Thyroid gland (tissue), 4 donors: ENCODE measurements at regions not wholly inside any gene's neighbourhood (a gene's known extent, or its start where the extent isn't known, plus 50 kb on each side); places are given as distances from the start of the nearest gene placed in this dataset.

ENCODE experiments used
- DNase-seq, 2 donors: peaks; one replicate each; pipeline ENCODE4 v3.0.0-alpha.2; 2019
- H3K27ac ChIP-seq, 3 donors: fragments of 200-600 bp; sonication (generic); 1 replicate in 2 of 3; 2 replicates in 1 of 3; pipeline ENCODE4 v1.5.1; 2016 to 2019; ENCODE audit warnings: mild to moderate bottlenecking in 1 of 3, moderate library complexity in 1 of 3
- H3K27me3 ChIP-seq: fragments of 200-600 bp; sonication (generic); one replicate; pipeline ENCODE4 v1.5.1; 2019
- H3K36me3 ChIP-seq, 2 donors: fragments of 200-600 bp; sonication (generic); one replicate each; pipeline ENCODE4 v1.5.1; 2016 to 2019
- H3K4me1 ChIP-seq, 2 donors: fragments of 200-600 bp; sonication (generic); one replicate each; pipeline ENCODE4 v1.5.1; 2017 to 2019
- H3K4me3 ChIP-seq, 3 donors: fragments of 200-600 bp; sonication (generic); replicated peaks in 1 of 3; 1 replicate in 2 of 3; 2 replicates in 1 of 3; pipeline ENCODE4 v1.5.1; 2016; ENCODE audit warnings: mild to moderate bottlenecking in 1 of 3
- H3K9me3 ChIP-seq: fragments of 200-600 bp; sonication (generic); one replicate; pipeline ENCODE4 v1.5.1; 2017
- POLR2A ChIP-seq, 2 donors: fragments of 450-650 bp; IDR thresholded peaks; one replicate each; pipeline ENCODE4 v1.6.1; 2017; ENCODE audit warnings: antibody characterized with exemption in 2 of 2, mild to moderate bottlenecking in 2 of 2, moderate library complexity in 1 of 2
- WGBS, 2 donors: methylation state at CpG; one replicate each; pipeline ENCODE4 v1.1.5; 2017; 5-methylcytosine and 5-hydroxymethylcytosine counted together
- intact Hi-C: fragments of 100-400 bp; cut with DNase I; formaldehyde crosslinking; loops from one replicate; pipeline ENCODE4 v1.15.1; 2023
- TF ChIP-seq, protein P1 (sequence below), 6 experiments: fragments of 200-600 bp in 3 of 6; fragments of 450-650 bp in 3 of 6; sonication (generic) in 3 of 6; IDR thresholded peaks; one replicate each; pipeline ENCODE4 v1.5.1; 2016 to 2019; ENCODE audit warnings: antibody characterized with exemption in 6 of 6, mild to moderate bottlenecking in 2 of 6, inconsistent platforms in 1 of 6, moderate library complexity in 1 of 6

DNA sequence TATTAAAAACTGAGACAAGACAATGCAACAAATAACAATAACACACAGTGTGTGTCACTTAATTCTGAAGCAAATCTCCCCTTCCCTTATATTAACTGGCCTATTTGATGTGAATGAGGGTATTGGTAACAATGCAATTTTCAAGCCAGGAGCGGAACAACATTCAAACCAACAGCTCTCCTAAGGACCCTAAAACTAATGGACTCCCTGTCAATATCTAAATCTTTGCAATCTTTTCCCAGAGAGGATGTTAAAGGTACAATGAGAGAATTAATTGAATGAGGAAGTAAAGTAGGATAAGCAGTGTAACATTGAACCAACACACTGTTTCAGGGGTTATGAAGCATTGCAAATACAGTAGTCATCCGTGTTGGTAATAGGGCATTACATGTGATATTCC is 311.7 kb downstream of the HTR1A start:
- WGBS, 2 donors, result 90 to 91% methylated on average over 2 of the region's 2 CpGs

DNA sequence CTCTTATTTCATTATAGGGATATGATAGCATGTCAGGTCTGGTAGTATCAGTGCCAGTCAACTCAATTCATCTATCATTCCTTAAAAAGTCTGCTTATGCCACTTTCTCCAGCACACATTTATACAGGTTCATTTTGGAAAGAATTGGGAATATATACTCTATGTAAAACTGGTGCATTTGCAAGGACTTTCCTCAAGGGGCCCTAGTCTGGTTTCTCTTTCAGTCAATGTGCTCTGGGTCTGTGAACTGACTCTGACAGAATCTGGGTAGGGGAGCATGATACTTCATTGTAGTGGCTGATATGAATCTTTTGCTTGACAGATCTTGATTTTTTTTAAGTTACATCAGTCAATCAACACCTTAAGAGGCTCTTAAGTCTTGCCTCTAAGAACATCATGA is 313.9 kb downstream of the HTR1A start:
- no peak overlapping the region for H3K4me3 ChIP-seq
- intact Hi-C loops, result no loop called here
- TF ChIP-seq POLR2A (IDR thresholded peaks at IDR 0.05), result no peak
- TF ChIP-seq, protein P1, sequence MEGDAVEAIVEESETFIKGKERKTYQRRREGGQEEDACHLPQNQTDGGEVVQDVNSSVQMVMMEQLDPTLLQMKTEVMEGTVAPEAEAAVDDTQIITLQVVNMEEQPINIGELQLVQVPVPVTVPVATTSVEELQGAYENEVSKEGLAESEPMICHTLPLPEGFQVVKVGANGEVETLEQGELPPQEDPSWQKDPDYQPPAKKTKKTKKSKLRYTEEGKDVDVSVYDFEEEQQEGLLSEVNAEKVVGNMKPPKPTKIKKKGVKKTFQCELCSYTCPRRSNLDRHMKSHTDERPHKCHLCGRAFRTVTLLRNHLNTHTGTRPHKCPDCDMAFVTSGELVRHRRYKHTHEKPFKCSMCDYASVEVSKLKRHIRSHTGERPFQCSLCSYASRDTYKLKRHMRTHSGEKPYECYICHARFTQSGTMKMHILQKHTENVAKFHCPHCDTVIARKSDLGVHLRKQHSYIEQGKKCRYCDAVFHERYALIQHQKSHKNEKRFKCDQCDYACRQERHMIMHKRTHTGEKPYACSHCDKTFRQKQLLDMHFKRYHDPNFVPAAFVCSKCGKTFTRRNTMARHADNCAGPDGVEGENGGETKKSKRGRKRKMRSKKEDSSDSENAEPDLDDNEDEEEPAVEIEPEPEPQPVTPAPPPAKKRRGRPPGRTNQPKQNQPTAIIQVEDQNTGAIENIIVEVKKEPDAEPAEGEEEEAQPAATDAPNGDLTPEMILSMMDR (IDR thresholded peaks at IDR 0.05), result no peak
- no peaks in the 10 kb centered on the region for H3K27me3 ChIP-seq
- H3K9me3 ChIP-seq, result no peaks in the 10 kb centered on the region
- no peak for DNase-seq
- H3K36me3 ChIP-seq, result no peaks in the 10 kb centered on the region
- no peak overlapping the region for H3K27ac ChIP-seq
- H3K4me1 ChIP-seq, result no peaks in the 10 kb centered on the region

More for the DNA sequence above, 311.7 kb downstream of the HTR1A start:
- H3K27ac ChIP-seq, result no peak overlapping the region
- H3K4me1 ChIP-seq, result no peaks in the 10 kb centered on the region
- H3K36me3 ChIP-seq, result no peaks in the 10 kb centered on the region
- H3K4me3 ChIP-seq, result no peak overlapping the region
- TF ChIP-seq, protein P1 (IDR thresholded peaks at IDR 0.05), result no peak
- TF ChIP-seq POLR2A (IDR thresholded peaks at IDR 0.05), result no peak
- intact Hi-C loops, result no loop called here
- H3K9me3 ChIP-seq, result no peaks in the 10 kb centered on the region
- H3K27me3 ChIP-seq, result no peaks in the 10 kb centered on the region
- DNase-seq, result no peak

DNA sequence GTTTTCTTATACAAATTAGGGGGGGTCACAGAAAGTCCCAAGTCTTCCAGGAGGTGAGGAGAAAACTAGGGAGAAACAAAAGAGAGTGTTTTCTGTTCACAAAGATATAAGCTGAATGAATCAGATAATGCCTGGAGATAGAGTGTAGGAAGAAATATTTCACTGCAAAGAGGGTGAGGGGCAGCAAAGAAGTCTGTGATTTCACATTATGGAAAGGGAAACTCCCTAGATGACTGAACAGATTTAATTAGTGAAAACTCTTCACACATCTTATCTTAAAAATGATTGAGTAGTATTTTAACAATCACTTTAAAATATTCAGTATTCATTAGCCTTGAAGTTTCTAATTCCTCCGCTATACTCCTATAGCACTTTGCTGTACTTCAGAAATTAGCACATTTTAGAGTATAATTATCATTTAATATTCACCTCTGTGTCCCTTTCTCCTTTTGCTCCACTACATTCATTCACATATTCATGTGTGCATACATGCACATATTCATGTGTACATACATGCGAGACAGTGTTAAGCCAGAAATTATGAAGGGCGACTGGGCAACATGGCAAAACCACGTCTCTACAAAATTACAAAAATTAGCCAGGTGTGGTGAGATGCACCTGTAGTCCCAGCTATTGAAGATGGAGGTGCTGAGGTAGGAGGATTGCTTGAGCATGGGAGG is 332.2 kb downstream of the HTR1A start:
- Histone ChIP-seq H3K9me3 (no peaks in the 10 kb centered on the region), H3K27me3 (no peaks in the 10 kb centered on the region), H3K4me3 (no peak overlapping the region), H3K36me3 (no peaks in the 10 kb centered on the region), H3K27ac (no peak overlapping the region), H3K4me1 (no peaks in the 10 kb centered on the region)
- DNase-seq, result no peak
- WGBS, 2 donors, result 90 to 91% methylated on average over 4 of the region's 4 CpGs
- no peak for TF ChIP-seq POLR2A (IDR thresholded peaks at IDR 0.05)
- TF ChIP-seq, protein P1 (IDR thresholded peaks at IDR 0.05), result no peak
- intact Hi-C loops, result no loop called here

DNA sequence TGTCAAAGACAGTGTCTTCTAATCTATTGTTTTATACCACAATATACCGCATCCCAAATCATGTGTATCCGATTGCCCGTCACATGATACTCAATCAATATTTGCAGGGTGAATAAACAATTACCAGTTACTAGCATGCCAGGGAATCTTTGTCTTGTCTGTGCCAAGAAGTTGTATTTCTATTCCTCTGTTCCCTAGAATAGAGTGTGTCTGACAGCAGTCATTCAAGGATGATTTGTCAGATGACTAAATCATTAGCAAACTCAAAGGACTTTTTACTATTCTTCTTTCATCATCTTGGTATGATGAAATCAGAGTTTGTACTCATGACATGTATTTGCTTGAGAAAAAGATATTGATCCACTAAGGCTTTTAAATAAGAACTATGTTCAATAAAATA is 348.8 kb downstream of the HTR1A start:
- no peak for DNase-seq
- H3K4me3 ChIP-seq, result no peak overlapping the region
- H3K4me1 ChIP-seq, result no peaks in the 10 kb centered on the region
- no peak overlapping the region for H3K27ac ChIP-seq
- WGBS, 2 donors, result 94 to 98% methylated on average over 3 of the region's 3 CpGs
- TF ChIP-seq, protein P1 (IDR thresholded peaks at IDR 0.05), result no peak
- no peak for TF ChIP-seq POLR2A (IDR thresholded peaks at IDR 0.05)
- no peaks in the 10 kb centered on the region for H3K27me3 ChIP-seq
- no peaks in the 10 kb centered on the region for H3K36me3 ChIP-seq
- intact Hi-C loops, result no loop called here
- H3K9me3 ChIP-seq, result no peaks in the 10 kb centered on the region

DNA sequence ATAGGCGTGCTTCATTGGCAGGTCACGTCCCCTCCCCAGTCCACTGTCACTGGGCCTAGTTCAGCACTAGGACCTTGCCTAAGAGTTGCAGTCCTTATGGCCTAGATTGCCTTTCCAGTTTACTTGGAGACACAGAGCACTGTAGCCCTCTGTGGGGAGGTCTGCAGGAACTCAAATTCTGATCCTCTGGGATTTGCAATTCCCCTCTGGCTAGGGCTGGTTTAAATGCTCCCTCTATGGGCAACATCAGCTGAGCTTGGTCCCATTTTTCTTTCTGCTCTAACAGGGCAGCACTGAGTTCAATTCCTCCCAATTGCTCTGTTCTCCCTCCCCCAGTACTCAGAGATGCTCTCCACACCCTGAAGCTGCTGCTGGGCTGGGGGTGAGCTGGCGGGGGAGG is 358.2 kb downstream of the HTR1A start:
- Histone ChIP-seq H3K4me1 (no peaks in the 10 kb centered on the region), H3K4me3 (no peak overlapping the region), H3K27ac (no peak overlapping the region), H3K27me3 (no peaks in the 10 kb centered on the region), H3K36me3 (no peaks in the 10 kb centered on the region), H3K9me3 (no peaks in the 10 kb centered on the region)
- intact Hi-C loops, result no loop called here
- WGBS, 2 donors, result 70 to 81% methylated on average over 3 of the region's 3 CpGs
- no peak for DNase-seq
- no peak for TF ChIP-seq POLR2A (IDR thresholded peaks at IDR 0.05)
- TF ChIP-seq, protein P1 (IDR thresholded peaks at IDR 0.05), result no peak
